Upper lobe of right lung (tissue), 1 donor: ENCODE measurements at regions not wholly inside any gene's neighbourhood (a gene's known extent, or its start where the extent isn't known, plus 50 kb on each side); places are given as distances from the start of the nearest gene placed in this dataset.

Source experiments
- ATAC-seq: fragments of 200-7000 bp; cut with Tn5 transposase; one replicate; pipeline ENCODE4 v1.9.1; 2020; ENCODE audit warnings: mild to moderate bottlenecking, moderate library complexity
- DNase-seq: peaks from one replicate; pipeline ENCODE4 v3.0.0-alpha.2; 2020
- H3K27ac ChIP-seq: fragments of 200-600 bp; one replicate; pipeline ENCODE4 v1.8.0; 2022
- H3K27me3 ChIP-seq: fragments of 200-600 bp; one replicate; pipeline ENCODE4 v1.8.0; 2022; ENCODE audit warnings: mild to moderate bottlenecking
- H3K36me3 ChIP-seq: fragments of 200-600 bp; one replicate; pipeline ENCODE4 v1.8.0; 2022
- H3K4me1 ChIP-seq: fragments of 200-600 bp; one replicate; pipeline ENCODE4 v1.8.0; 2022
- H3K4me3 ChIP-seq: fragments of 200-600 bp; one replicate; pipeline ENCODE4 v1.8.0; 2022; ENCODE audit warnings: mild to moderate bottlenecking
- H3K9me3 ChIP-seq: fragments of 200-600 bp; one replicate; pipeline ENCODE4 v1.8.0; 2022
- CTCF ChIP-seq: fragments of 200-600 bp; IDR thresholded peaks from one replicate; pipeline ENCODE4 v1.8.0; 2022; ENCODE audit warnings: antibody characterized with exemption
- intact Hi-C: fragments of 100-400 bp; cut with DNase I; formaldehyde crosslinking; loops from one replicate; pipeline ENCODE4 v1.11.0; 2022
- donor health status: DM: no; HTN: yes; CAD: no; lungs with severe emphysema.

GRCh38 chr13:100746953-100747683 is 72.5 kb upstream of the TMTC4 start:
- no peak for TF ChIP-seq CTCF
- no peaks in the 10 kb centered on the region for H3K27me3 ChIP-seq
- H3K4me1 ChIP-seq: no peaks in the 10 kb centered on the region
- H3K4me3 ChIP-seq: no peak overlapping the region
- ATAC-seq (no peak), DNase-seq (no peak)
- H3K27ac ChIP-seq: no peak overlapping the region
- H3K9me3 ChIP-seq: no peaks in the 10 kb centered on the region
- intact Hi-C loops: no loop called here
- no peaks in the 10 kb centered on the region for H3K36me3 ChIP-seq

GRCh38 chr13:100738176-100738855 is 63.7 kb upstream of the TMTC4 start:
- Histone ChIP-seq H3K4me1 (no peaks in the 10 kb centered on the region), H3K36me3 (no peaks in the 10 kb centered on the region), H3K4me3 (no peak overlapping the region), H3K27ac (no peak overlapping the region), H3K27me3 (no peaks in the 10 kb centered on the region), H3K9me3 (no peaks in the 10 kb centered on the region)
- ATAC-seq (no peak), DNase-seq (no peak)
- TF ChIP-seq CTCF: no peak
- intact Hi-C loops: no loop called here

- TF ChIP-seq CTCF: no peak
- DNase-seq: no peak
- ATAC-seq: no peak
- H3K36me3 ChIP-seq: no peaks in the 10 kb centered on the region
- no peaks in the 10 kb centered on the region for H3K9me3 ChIP-seq
- intact Hi-C loops: no loop called here
- H3K27me3 ChIP-seq: no peaks in the 10 kb centered on the region
- no peaks in the 10 kb centered on the region for H3K4me1 ChIP-seq
- H3K4me3 ChIP-seq: no peak overlapping the region
- H3K27ac ChIP-seq: no peak overlapping the region
These were observed 60.9 kb upstream of the TMTC4 start for GRCh38 chr13:100735494-100735893.

GRCh38 chr13:100734194-100734720 is 59.7 kb upstream of the TMTC4 start:
- ATAC-seq (no peak), DNase-seq (no peak)
- intact Hi-C loops: no loop called here
- no peaks in the 10 kb centered on the region for H3K36me3 ChIP-seq
- H3K4me1 ChIP-seq: no peaks in the 10 kb centered on the region
- no peak overlapping the region for H3K4me3 ChIP-seq
- no peaks in the 10 kb centered on the region for H3K9me3 ChIP-seq
- H3K27ac ChIP-seq: no peak overlapping the region
- H3K27me3 ChIP-seq: no peaks in the 10 kb centered on the region
- no peak for TF ChIP-seq CTCF

GRCh38 chr13:100733261-100733660 is 58.7 kb upstream of the TMTC4 start:
- H3K27me3 ChIP-seq: no peaks in the 10 kb centered on the region
- intact Hi-C loops: no loop called here
- H3K4me1 ChIP-seq: no peaks in the 10 kb centered on the region
- no peak overlapping the region for H3K27ac ChIP-seq
- DNase-seq (no peak), ATAC-seq (no peak)
- no peak overlapping the region for H3K4me3 ChIP-seq
- H3K36me3 ChIP-seq: no peaks in the 10 kb centered on the region
- TF ChIP-seq CTCF: no peak
- H3K9me3 ChIP-seq: no peaks in the 10 kb centered on the region
